ENCODE measurements at regions not wholly inside any gene's neighbourhood (a gene's known extent, or its start where the extent isn't known, plus 50 kb on each side); places are given as distances from the start of the nearest gene placed in this dataset.

GRCh38 chr2:31654241-31654640 is 73.5 kb upstream of the SRD5A2 start:
- no peak overlapping the region for H3K56ac ChIP-seq (ENCODE audit: insufficient read length, low read depth, low read length)
- no peak overlapping the region for H2AFZ ChIP-seq (ENCODE audit: low read length)
- H3K4ac ChIP-seq (ENCODE audit: low read depth, low read length), result no peak overlapping the region
- no peak overlapping the region for H3K14ac ChIP-seq (ENCODE audit: insufficient read depth, low read length)
- no peak overlapping the region for H3K27ac ChIP-seq (ENCODE audit: insufficient read length, low read depth, low read length)
- peaks cover 6 to 7% of the 10 kb centered on the region in 2 experiments; a peak in 3 of 4 replicates for H3K4me1 Mint-ChIP-seq
- H3K4me3 Mint-ChIP-seq, result no peak overlapping the region
- no peak overlapping the region for H4K8ac ChIP-seq (replicated peaks; ENCODE audit: insufficient read length, low read depth, low read length)
- H3K27me3 Mint-ChIP-seq (ENCODE audit: low read depth), result peaks cover 5% of the 10 kb centered on the region
- no peaks in the 10 kb centered on the region for H3K4me1 ChIP-seq (ENCODE audit: insufficient read depth, low read length)
- H3K9me3 ChIP-seq (ENCODE audit: control insufficient read depth, low read depth, low read length), result no peaks in the 10 kb centered on the region
- H2AK5ac ChIP-seq (ENCODE audit: insufficient read length, low read length), result no peak overlapping the region
- H2BK5ac ChIP-seq (ENCODE audit: insufficient read length, low read length), result no peak overlapping the region
- H2BK120ac ChIP-seq (ENCODE audit: low read depth, low read length, poor library complexity, severe bottlenecking), result no peak overlapping the region
- no peak overlapping the region for H3K4me2 ChIP-seq (ENCODE audit: insufficient read depth, insufficient read length, low read length)
- H2BK20ac ChIP-seq (ENCODE audit: low read depth, low read length, poor library complexity, severe bottlenecking), result no peak overlapping the region
- H3K79me1 ChIP-seq (ENCODE audit: insufficient read depth, low read depth, low read length, poor library complexity, severe bottlenecking), result no peaks in the 10 kb centered on the region
- no peak for DNase-seq
- H2BK15ac ChIP-seq (ENCODE audit: low read depth, low read length), result no peak overlapping the region
- no peak overlapping the region for H3K23ac ChIP-seq (ENCODE audit: insufficient read length, low read depth, low read length)
- no peaks in the 10 kb centered on the region for H3K23me2 ChIP-seq (ENCODE audit: insufficient read length, low read depth, low read length, poor library complexity, severe bottlenecking)
- H3K18ac ChIP-seq (ENCODE audit: insufficient read length, low read depth, low read length), result no peak overlapping the region
- H3K9ac ChIP-seq (ENCODE audit: extremely low read depth, insufficient read length, low read length), result no peak overlapping the region
- no peaks in the 10 kb centered on the region for H3K36me3 Mint-ChIP-seq (ENCODE audit: insufficient read depth in 1 of 3, low read depth in 3 of 3)
- H3K27ac Mint-ChIP-seq, result no peak overlapping the region
- H4K5ac ChIP-seq (ENCODE audit: insufficient read length, low read depth, low read length), result no peak overlapping the region
- H3K27me3 ChIP-seq (ENCODE audit: insufficient read depth, low read length), result no peaks in the 10 kb centered on the region
- no peaks in the 10 kb centered on the region for H3K9me3 Mint-ChIP-seq
- H4K91ac ChIP-seq (ENCODE audit: insufficient read length, low read depth, low read length), result no peak overlapping the region
- no peak for TF ChIP-seq CTCF (conservative IDR thresholded peaks at IDR 0.05)
- H2BK12ac ChIP-seq (ENCODE audit: insufficient read length, low read depth, low read length), result no peak overlapping the region
- H3K79me2 ChIP-seq (ENCODE audit: insufficient read depth, low read length), result no peaks in the 10 kb centered on the region
- H4K20me1 ChIP-seq (ENCODE audit: control insufficient read depth, insufficient read depth, insufficient read length), result no peaks in the 10 kb centered on the region
- WGBS (ENCODE audit: extremely low coverage, insufficient read length, low lambda C conversion rate), result no CpG with 5 or more reads among the region's 2 CpGs
- no peak overlapping the region for H3T11ph ChIP-seq (ENCODE audit: low read length)

Measured in H9 (cell line).